HG03432 (cell line): ENCODE measurements at regions not wholly inside any gene's neighbourhood (a gene's known extent, or its start where the extent isn't known, plus 50 kb on each side); places are given as distances from the start of the nearest gene placed in this dataset.

Experiments
- ATAC-seq: cut with Tn5 transposase; IDR thresholded peaks from one replicate; pipeline ENCODE4 v1.9.1; 2021; ENCODE audit warnings: mild to moderate bottlenecking, moderate library complexity; ENCODE audit not compliant: unreplicated experiment

- no peak for ATAC-seq
Measured at GRCh38 chr16:85461814-85462713, 151.1 kb upstream of the GSE1 start.

DNA sequence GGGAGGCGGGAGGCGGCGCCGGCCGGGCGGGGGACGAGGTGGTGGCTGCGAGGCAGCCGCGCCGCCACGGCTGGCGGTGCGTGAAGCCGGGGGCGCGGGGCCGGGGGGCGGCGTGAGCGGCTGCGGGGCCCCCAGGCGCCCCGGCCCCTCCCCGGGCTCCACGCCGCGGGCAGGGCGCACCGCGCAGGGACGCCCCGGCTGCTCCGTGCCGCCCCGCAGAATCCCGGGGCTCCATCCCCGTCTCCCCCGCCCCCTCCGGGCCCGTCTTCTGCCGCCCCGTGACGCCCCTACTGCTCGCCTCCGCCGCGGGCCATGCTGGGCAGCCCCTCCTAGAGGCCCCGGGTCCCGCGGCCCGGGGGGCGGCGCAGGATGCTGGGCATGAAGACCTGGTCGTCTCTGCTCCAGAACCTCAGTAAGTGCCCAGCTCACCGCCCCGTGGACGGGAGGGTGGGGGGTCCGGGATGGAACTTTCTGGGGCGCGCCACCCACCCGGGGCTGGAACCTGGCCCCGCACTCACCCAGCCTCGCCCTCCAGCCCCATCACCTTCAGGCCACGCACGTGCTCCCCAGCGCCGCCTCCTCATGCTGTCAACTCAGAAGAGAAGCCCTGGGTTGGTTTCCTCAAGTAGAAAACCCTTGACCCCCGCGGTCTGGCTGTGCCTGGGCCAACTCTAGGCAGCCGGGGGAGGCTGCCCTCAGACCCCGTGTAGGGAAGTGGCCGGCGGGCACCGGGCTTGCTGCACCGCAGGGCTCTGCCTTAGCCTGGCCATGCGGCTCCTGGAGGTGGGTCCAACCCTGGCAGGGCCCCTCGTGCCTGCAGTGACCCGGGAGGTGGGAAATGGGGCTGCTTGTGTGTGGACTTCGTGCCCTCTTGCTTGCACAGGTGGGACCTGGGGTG lies 150.2 kb upstream of the GSE1 start:
- ATAC-seq: no peak

GRCh38 chr16:85463672-85464382 lies 149.3 kb upstream of the GSE1 start:
- ATAC-seq: no peak

GRCh38 chr16:85464383-85465305 lies 148.5 kb upstream of the GSE1 start:
- no peak for ATAC-seq

DNA sequence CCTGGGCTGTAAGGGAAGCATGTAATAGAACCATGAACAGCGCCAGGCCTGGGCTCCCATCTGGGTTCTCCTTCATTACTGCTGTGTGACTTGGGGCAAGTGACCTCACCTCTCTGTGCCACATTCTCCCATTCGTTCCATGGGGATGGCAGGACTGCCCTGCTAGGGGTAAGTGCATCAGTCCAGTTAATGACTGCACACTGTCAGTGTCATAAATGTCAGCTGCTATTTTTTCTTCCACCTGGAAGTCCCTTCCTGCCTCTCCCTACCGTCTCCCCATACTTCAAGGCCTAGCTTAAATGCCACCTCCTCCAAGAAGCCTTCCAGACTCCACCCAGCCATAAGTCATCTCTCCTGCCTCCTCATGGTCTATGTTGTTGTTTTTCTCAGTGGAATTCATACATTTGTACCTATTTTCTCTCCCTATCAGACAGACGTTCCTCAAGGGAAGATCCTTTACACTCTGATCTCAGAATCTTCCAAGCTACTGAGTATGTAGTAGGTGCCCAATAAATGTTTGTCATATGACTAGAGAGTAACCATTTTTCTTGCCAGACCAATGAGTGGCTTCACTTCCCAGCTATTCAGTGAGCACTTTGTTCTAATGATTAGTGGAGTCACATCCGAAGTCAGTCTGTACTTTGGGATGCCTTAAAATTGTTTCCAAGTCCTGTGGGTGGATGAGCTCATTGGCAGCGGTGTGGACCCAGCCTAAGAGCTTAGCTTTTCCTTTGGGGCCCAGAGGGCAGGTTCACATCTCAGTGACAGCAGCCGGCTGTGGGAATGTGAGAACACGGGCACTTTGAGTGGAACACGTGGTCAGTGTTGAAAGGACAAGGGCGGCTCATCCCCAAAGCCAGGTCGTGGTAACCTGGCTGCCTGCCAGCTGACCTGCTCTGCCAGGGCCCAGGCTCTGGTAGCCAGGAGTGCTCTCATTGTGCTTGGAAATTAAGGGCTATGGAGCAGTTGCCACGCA lies 147.5 kb upstream of the GSE1 start:
- ATAC-seq: no peak

GRCh38 chr16:85466304-85466700 lies 146.8 kb upstream of the GSE1 start:
- ATAC-seq: no peak

- no peak for ATAC-seq
Measured at GRCh38 chr16:85466989-85467388, 146.1 kb upstream of the GSE1 start.

GRCh38 chr16:85469929-85470590 lies 143.1 kb upstream of the GSE1 start:
- no peak for ATAC-seq

DNA sequence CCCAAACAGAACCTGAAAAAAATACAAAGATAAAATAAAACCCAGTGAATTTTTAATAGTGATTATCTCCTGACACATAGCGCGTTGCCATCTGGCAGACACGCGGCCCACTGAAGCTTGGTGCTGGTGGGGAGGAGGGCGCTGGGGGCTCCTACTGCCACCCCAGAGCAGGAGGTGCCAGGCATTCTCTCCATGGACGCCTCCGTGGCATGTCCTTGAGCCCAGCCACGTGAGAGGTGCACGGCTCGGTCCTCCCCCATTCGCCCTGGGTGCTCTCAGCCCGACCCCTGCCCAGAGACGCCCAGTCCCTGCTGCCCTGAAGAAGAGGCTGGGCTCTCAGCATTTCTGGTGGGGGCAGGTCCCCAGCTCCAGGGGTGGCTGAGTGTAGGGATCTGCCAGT lies 142.2 kb upstream of the GSE1 start:
- no peak for ATAC-seq

- no peak for ATAC-seq
Measured at GRCh38 chr16:85471469-85472431, 141.4 kb upstream of the GSE1 start.

- no peak for ATAC-seq
Measured at GRCh38 chr16:85472514-85472913, 140.6 kb upstream of the GSE1 start.

- ATAC-seq: no peak
Measured at GRCh38 chr16:85473323-85473722, 139.8 kb upstream of the GSE1 start.

DNA sequence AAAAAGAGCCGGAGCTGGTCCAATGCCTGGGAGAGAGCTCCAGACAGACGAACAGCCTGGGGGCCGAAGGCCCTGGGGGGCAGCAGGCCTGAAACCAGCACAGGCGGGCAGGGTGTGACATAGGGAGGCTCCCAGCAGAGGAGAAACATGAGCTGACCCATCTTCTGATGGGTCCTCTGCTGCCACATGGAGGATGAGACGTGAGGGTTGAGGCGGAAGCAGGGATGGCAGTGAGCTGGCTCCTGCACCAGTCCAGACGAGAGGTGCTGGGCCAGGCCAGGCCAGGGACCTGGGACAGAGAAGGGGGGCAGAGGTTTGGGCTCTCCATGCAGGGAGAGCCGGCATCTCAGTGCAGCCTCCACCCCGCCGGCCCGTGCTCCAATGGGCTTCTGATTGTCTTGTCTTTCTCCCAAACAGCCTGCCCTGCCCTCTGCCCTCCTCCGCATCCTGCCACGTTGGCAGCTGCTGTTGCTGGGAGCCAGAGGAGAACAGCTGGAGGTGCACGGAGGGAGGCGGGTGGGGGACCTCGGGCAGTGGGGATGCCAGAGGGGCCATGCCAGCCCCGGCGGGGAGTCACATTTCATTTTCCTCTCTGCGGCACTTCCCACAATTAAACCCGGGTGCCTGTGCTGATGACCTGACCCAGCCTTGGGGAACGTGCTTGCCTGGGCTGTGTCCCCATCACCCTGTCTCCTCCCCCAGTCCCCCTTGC lies 139.1 kb upstream of the GSE1 start:
- ATAC-seq: no peak

DNA sequence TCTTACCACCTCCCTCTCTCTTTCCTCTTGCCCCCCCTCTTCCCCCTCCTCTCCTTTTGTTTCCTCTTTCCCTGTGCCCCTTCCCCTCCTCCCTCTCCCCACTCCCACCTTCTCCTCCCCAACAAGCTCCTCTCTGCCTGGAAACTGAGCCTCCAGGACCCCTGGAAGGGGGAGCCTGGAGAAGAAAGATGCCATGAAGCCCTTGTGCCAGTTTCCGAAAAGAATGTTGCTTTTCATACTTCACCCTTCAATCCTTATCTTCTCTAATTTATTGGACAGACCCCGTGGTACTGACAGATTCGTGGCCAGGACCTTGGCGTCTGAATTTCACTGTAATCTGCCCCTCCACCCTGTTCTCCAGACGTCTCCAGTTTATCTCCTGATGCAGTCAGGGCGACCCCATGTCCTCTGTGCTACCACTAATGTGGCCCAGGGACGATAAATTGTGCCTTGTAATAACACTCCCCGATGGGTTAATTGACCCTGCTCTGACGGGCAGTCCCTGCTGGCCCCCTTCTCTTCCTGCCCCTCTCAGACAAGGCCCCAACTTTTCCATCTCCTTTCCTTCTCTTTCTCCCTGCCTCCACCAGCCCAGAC lies 138.4 kb upstream of the GSE1 start:
- no peak for ATAC-seq

DNA sequence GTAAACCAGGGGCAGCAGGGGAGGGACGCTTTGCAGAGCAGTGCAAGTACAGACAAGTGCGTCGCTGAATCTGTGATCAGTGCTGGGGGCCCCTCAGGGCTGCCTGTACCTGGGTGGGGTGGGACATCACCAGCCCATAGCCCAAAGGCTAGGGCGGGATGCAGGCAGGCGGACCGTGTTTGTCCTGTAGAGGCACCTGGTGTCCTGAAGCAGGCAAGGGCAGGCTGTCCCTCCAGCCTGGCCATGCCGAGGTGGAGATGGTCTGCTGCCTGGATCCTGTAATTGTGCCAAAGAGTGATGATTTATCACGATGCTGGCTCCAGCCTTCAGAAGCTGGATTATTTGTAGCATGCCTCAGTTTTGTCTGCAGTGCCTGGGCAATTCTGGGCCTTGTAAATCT lies 137.9 kb upstream of the GSE1 start:
- ATAC-seq: no peak

- ATAC-seq: no peak
Measured at GRCh38 chr16:85475691-85476300, 137.3 kb upstream of the GSE1 start.
